GM12878 (cell line): ENCODE measurements at regions not wholly inside any gene's neighbourhood (a gene's known extent, or its start where the extent isn't known, plus 50 kb on each side); places are given as distances from the start of the nearest gene placed in this dataset.

Experiments used
- EZH2 ChIP-seq: IDR thresholded peaks from 2 replicates; pipeline ENCODE4 v1.6.1; 2012; ENCODE audit warnings: low read depth, mild to moderate bottlenecking, control low read depth, inconsistent platforms, low read length, borderline replicate concordance; ENCODE audit not compliant: control insufficient read depth
- HDAC6 ChIP-seq: fragments of 200-600 bp; sonication (generic); IDR thresholded peaks from one replicate; pipeline ENCODE4 v1.8.0; 2017; ENCODE audit warnings: antibody characterized with exemption; ENCODE audit not compliant: unreplicated experiment
- NFIC ChIP-seq: IDR thresholded peaks from 2 replicates; pipeline ENCODE4 v1.6.1; 2012; ENCODE audit warnings: low read depth, mild to moderate bottlenecking, inconsistent platforms, low read length, moderate library complexity
- NRF1 ChIP-seq: conservative IDR thresholded peaks from 2 replicates; pipeline ENCODE4 v1.6.1; 2011; ENCODE audit warnings: mild to moderate bottlenecking, low read depth, low read length, improper control_type of control experiment
- POLR2A ChIP-seq: IDR thresholded peaks from 2 replicates; pipeline ENCODE4 v1.6.1; 2011; ENCODE audit warnings: low read depth, mild to moderate bottlenecking, low read length
- POLR2AphosphoS5 ChIP-seq: IDR thresholded peaks from 2 replicates; pipeline ENCODE4 v1.6.1; 2011; ENCODE audit warnings: mild to moderate bottlenecking, low read length, inconsistent platforms
- YY1 ChIP-seq: IDR thresholded peaks from 2 replicates; pipeline ENCODE4 v1.6.1; 2011; ENCODE audit warnings: low read depth, mild to moderate bottlenecking, low read length
- TF ChIP-seq, protein P1 (sequence below), 3 experiments: IDR thresholded peaks in 2 of 3; conservative IDR thresholded peaks in 1 of 3; 2 replicates each; pipeline ENCODE4 v1.5.1; 2011; ENCODE audit warnings: low read depth in 3 of 3, low read length in 3 of 3, mild to moderate bottlenecking in 3 of 3, control low read depth in 2 of 3, moderate library complexity in 2 of 3, inconsistent platforms in 1 of 3, mixed read lengths in 1 of 3; ENCODE audit not compliant: control insufficient read depth in 2 of 3, insufficient read depth in 1 of 3; ENCODE audit errors: extremely low read depth in 1 of 3
- TF ChIP-seq, protein P2 (sequence below): fragments of 450-650 bp; formaldehyde crosslinking; IDR thresholded peaks from 2 replicates; pipeline ENCODE4 v1.5.0; 2022; ENCODE audit warnings: mild to moderate bottlenecking, missing genetic modification characterization

DNA sequence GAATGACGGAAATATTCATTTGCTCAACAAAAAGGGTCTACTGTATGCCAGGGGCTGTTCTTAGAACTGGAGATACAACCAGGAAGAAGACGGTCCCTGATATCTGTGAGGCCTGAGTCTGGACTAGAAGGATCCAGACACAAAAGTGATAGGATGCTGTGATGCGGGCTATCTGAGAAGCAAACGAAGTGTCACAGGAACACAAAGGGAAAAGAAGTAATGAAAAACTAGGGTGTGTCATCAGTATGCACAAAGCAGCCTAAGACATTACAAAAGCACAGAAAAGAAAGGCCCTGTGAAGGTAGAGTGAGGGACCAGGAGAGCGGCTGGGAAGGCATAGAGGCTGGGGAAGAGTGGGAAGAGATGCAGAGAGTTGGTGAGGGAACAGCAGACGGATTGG, 63.3 kb upstream of the C3orf80 start:
- no peak for TF ChIP-seq POLR2A
- TF ChIP-seq, protein P1, sequence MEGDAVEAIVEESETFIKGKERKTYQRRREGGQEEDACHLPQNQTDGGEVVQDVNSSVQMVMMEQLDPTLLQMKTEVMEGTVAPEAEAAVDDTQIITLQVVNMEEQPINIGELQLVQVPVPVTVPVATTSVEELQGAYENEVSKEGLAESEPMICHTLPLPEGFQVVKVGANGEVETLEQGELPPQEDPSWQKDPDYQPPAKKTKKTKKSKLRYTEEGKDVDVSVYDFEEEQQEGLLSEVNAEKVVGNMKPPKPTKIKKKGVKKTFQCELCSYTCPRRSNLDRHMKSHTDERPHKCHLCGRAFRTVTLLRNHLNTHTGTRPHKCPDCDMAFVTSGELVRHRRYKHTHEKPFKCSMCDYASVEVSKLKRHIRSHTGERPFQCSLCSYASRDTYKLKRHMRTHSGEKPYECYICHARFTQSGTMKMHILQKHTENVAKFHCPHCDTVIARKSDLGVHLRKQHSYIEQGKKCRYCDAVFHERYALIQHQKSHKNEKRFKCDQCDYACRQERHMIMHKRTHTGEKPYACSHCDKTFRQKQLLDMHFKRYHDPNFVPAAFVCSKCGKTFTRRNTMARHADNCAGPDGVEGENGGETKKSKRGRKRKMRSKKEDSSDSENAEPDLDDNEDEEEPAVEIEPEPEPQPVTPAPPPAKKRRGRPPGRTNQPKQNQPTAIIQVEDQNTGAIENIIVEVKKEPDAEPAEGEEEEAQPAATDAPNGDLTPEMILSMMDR (IDR thresholded peaks at IDR 0.05 in 2 of 3, conservative IDR thresholded peaks at IDR 0.05 in 1 of 3; ENCODE audit: control insufficient read depth in 2 of 3, extremely low read depth in 1 of 3, insufficient read depth in 1 of 3, low read depth in 3 of 3, low read length in 3 of 3), result no peak
- TF ChIP-seq, protein P2, sequence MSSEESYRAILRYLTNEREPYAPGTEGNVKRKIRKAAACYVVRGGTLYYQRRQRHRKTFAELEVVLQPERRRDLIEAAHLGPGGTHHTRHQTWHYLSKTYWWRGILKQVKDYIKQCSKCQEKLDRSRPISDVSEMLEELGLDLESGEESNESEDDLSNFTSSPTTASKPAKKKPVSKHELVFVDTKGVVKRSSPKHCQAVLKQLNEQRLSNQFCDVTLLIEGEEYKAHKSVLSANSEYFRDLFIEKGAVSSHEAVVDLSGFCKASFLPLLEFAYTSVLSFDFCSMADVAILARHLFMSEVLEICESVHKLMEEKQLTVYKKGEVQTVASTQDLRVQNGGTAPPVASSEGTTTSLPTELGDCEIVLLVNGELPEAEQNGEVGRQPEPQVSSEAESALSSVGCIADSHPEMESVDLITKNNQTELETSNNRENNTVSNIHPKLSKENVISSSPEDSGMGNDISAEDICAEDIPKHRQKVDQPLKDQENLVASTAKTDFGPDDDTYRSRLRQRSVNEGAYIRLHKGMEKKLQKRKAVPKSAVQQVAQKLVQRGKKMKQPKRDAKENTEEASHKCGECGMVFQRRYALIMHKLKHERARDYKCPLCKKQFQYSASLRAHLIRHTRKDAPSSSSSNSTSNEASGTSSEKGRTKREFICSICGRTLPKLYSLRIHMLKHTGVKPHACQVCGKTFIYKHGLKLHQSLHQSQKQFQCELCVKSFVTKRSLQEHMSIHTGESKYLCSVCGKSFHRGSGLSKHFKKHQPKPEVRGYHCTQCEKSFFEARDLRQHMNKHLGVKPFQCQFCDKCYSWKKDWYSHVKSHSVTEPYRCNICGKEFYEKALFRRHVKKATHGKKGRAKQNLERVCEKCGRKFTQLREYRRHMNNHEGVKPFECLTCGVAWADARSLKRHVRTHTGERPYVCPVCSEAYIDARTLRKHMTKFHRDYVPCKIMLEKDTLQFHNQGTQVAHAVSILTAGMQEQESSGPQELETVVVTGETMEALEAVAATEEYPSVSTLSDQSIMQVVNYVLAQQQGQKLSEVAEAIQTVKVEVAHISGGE (CRISPR knock-in tag), result no peak
- TF ChIP-seq HDAC6, result no peak
- no peak for TF ChIP-seq YY1
- TF ChIP-seq POLR2AphosphoS5, result no peak
- no peak for TF ChIP-seq NRF1
- TF ChIP-seq NFIC, result no peak
- TF ChIP-seq EZH2, result no peak
